ENCODE measurements at regions not wholly inside any gene's neighbourhood (a gene's known extent, or its start where the extent isn't known, plus 50 kb on each side); places are given as distances from the start of the nearest gene placed in this dataset.

- TF ChIP-seq EZH2 (IDR thresholded peaks at IDR 0.05; ENCODE audit: insufficient read depth, poor library complexity, severe bottlenecking) (no peak), EZH2phosphoT487 (IDR thresholded peaks at IDR 0.05; ENCODE audit: insufficient read depth, low read depth) (no peak)
These were observed 84.7 kb downstream of the HHIPL2 start for GRCh38 chr1:222463059-222463730.

All from GM23248 (cell line).